GM10266 (cell line): ENCODE measurements at regions not wholly inside any gene's neighbourhood (a gene's known extent, or its start where the extent isn't known, plus 50 kb on each side); places are given as distances from the start of the nearest gene placed in this dataset.

ENCODE experiments used
- DNase-seq: peaks from one replicate; pipeline ENCODE4 v3.0.0; 2012; ENCODE audit errors: extremely low spot score
- TF ChIP-seq, protein P1 (sequence below): IDR thresholded peaks from 2 replicates; pipeline ENCODE4 v1.5.1; 2012; ENCODE audit warnings: mild to moderate bottlenecking, low read depth; ENCODE audit not compliant: control insufficient read depth, insufficient read depth; ENCODE audit errors: missing control alignments

DNA sequence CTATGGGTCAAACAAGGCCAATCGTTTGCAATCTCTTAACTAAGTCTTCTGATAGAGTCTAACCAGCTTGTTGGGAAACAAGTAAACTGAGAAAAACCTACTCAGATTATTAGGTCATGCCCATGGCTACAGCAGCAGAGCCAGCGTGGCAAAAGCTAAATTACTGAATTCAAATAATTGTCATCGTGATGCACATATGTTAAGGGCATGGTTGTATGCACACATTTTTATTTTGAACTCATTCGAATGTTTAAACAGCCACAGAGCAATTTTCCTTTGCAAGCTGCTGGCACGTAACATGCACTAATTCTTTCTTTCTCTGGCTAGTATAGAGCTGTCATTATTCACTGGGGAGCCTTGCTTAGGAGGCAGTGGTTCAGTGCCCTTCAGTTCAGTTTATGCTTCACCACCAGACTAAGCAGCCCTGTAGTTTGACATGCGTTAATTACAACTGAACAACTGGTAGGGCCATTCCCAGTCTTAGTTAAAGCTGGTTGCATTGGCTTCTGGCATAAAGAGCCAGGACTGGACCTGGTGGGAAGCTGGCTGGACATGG is 396.4 kb downstream of the METTL15 start:
- TF ChIP-seq, protein P1, sequence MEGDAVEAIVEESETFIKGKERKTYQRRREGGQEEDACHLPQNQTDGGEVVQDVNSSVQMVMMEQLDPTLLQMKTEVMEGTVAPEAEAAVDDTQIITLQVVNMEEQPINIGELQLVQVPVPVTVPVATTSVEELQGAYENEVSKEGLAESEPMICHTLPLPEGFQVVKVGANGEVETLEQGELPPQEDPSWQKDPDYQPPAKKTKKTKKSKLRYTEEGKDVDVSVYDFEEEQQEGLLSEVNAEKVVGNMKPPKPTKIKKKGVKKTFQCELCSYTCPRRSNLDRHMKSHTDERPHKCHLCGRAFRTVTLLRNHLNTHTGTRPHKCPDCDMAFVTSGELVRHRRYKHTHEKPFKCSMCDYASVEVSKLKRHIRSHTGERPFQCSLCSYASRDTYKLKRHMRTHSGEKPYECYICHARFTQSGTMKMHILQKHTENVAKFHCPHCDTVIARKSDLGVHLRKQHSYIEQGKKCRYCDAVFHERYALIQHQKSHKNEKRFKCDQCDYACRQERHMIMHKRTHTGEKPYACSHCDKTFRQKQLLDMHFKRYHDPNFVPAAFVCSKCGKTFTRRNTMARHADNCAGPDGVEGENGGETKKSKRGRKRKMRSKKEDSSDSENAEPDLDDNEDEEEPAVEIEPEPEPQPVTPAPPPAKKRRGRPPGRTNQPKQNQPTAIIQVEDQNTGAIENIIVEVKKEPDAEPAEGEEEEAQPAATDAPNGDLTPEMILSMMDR, result no peak
- DNase-seq, result no peak

DNA sequence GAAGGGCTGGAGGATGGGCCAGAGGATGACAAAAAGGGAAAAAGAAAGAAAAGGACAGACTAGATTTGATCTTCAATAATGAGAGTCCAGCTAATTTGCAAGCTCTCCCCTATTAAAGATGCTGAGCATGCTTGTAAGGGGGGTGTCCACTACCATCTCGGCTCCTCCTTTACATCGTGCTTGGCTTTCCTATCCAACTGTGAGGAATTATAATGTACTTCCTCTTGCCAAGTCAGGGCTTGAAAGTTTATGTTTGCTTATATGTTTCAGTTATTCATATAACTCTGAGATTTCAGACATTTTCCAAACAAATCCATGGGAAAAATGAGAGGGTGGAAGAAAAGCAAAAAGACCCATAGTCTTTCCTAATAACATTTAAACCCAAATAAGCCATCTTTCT is 387.1 kb downstream of the METTL15 start:
- no peak for DNase-seq

DNA sequence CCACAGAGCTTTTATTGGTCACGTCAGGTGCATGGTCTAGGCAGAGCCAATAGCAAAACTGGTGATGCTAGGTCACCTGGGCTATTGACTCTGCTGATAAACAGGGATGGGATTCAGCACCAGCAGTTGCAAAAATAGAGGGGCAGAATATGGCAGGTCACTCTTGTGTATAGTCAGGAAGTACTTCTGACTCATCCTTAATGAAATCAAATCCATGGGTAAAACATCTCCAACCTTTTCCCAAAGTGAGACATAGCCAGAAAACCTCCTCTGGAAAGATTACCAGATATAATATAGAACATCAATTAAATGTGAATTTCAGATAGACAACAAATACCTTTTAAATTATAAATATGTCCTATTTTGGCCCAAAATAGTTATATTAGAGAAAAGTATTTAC is 383.2 kb downstream of the METTL15 start:
- DNase-seq, result no peak
- TF ChIP-seq, protein P1, result no peak

More for the DNA sequence above, 387.1 kb downstream of the METTL15 start:
- TF ChIP-seq, protein P1, result no peak

DNA sequence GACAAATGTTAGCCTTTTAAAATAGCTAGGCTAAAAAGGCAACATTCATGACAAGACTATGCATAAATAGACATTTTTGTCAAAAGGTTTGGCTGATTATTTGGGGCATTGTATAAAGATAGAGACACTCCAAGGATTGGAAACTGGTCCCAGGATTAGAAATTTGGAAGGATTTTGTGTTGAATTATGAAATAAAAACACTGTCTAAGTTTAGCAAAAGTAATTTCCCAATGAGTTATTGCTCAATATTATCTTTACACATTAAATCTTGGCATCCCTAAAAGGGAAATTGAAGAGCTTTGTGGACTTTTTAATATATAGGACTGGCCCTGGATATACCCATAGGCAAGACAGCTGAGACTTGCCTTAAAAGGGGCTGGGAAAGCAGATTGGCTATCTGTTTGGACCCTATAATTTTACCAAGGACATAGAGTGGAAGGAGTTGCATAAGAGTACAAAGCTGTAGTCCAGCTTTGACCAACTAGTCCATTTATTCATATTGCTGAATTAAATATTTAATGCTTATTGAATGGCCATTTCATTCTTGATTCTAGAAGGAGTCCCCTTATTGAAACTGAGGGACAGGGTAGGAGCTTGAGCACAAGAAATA is 382.7 kb downstream of the METTL15 start:
- DNase-seq, result no peak
- TF ChIP-seq, protein P1, result no peak

DNA sequence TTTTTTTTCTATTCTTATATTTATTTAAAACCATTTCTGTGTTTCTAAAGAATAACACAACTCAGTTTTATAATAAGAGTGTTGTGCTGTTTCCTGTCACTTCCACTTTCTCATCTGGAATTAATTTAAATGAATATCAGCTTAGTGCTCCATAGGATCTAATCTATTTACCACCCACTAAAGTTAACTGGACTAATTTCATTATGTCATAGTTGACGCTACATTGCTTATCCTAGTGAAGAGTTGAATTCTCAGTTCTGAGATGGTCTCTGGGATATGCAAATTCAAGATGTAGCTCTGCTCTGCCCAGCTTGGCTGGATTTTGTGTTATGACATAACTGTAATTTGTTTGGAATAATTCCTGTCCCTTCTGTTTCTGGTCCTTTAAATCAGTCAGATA is 380.1 kb downstream of the METTL15 start:
- TF ChIP-seq, protein P1, result no peak
- no peak for DNase-seq

DNA sequence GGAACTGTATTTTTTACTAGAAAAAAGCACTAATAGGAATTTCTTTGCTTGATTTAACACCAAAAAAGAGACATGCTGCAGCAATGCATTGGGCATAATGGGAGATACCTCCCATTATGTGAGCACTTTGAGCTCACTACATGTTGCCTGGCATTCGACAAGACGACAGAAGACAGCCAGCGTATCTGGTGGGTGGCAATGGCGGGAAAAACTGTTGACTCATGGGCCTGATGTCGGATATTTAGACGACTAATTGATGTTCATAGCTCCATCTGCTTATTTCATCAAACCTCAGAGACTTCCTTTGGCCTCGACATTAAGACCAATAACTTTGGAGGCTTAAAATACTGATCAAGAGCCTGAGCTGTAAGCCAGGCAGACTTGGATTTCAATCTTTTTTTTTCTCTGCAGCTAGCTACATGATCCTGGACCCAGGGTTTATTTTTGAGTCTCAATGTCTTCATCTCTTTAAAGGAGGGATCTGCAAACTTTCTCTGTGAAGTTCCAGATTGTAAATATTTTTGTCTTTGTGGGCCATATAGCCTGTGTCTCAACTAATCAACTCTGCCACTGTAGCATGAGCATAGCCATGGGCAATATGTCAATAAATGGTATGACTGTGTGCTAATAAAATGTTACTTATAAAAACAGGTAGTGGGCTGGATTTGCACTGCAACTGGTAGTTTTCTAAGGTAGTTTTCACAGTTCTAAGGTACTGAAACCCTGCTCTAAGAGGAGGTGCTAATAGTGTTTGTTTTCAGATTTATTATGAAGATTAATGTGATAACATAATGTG is 375.1 kb downstream of the METTL15 start:
- DNase-seq, result no peak
- TF ChIP-seq, protein P1, result no peak

DNA sequence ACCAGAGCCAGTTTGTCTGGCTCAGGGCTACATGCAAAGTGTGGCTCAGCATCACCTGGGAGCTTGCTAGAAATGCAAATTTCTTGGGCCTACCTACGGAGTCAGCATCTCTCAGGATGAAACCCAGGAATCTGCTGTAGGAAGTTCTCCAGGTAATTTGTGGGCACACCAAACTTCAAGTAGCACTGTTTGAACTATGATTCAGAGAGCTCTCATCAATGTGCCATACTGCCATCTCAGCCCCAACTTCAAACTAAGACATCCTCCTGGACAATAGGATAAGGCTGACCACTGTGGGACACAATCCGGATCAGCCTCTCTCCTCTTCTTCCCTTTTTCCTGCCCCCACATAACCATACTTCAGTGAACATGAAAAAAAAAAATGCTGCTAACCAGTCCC is 374.5 kb downstream of the METTL15 start:
- TF ChIP-seq, protein P1, result no peak
- no peak for DNase-seq
